MCF 10A (cell line): ENCODE measurements at regions not wholly inside any gene's neighbourhood (a gene's known extent, or its start where the extent isn't known, plus 50 kb on each side); places are given as distances from the start of the nearest gene placed in this dataset.

Source experiments
- BruUV-seq: library from RNA; stranded (reverse); fragments of 400-500 nt; replicated peaks from 2 replicates; lab custom pipeline; 2021; lab: Mats Ljungman, UMichigan
- CTCF ChIA-PET: fragments of 300-600 bp; sonication (Branson Sonifier 250); formaldehyde crosslinking; extraction: SDS; loops from one replicate; lab custom pipeline; 2021; ENCODE audit warnings: antibody characterized with exemption, inconsistent platforms; lab: Yijun Ruan, JAX
- POLR2A ChIA-PET: fragments of 300-600, 350-650 bp; sonication (Branson Sonifier 250); formaldehyde crosslinking; extraction: SDS; loops from one replicate; lab custom pipeline; 2020; ENCODE audit warnings: antibody characterized with exemption, inconsistent platforms; lab: Yijun Ruan, JAX
- DNase-seq: peaks from one replicate; pipeline ENCODE4 v3.0.0-alpha.2; 2018; ENCODE audit not compliant: unreplicated experiment
- H3K27ac Mint-ChIP-seq: one replicate; pipeline ENCODE4 v1.8.0; 2022; ENCODE audit warnings: mild to moderate bottlenecking, low read depth, mixed read lengths; ENCODE audit not compliant: unreplicated experiment
- H3K27me3 Mint-ChIP-seq: one replicate; pipeline ENCODE4 v1.8.0; 2022; ENCODE audit warnings: mixed read lengths; ENCODE audit not compliant: insufficient read depth, unreplicated experiment
- H3K36me3 Mint-ChIP-seq: one replicate; pipeline ENCODE4 v1.8.0; 2022; ENCODE audit warnings: mild to moderate bottlenecking, moderate library complexity, mixed read lengths; ENCODE audit not compliant: insufficient read depth, unreplicated experiment
- H3K4me1 Mint-ChIP-seq: one replicate; pipeline ENCODE4 v1.8.0; 2022; ENCODE audit warnings: mixed read lengths; ENCODE audit not compliant: insufficient read depth, unreplicated experiment
- H3K4me3 Mint-ChIP-seq: one replicate; pipeline ENCODE4 v1.8.0; 2022; ENCODE audit warnings: mild to moderate bottlenecking, moderate library complexity, mixed read lengths; ENCODE audit not compliant: unreplicated experiment
- H3K9me3 Mint-ChIP-seq: one replicate; pipeline ENCODE4 v1.8.0; 2022; ENCODE audit warnings: mixed read lengths; ENCODE audit not compliant: unreplicated experiment
- CTCF ChIP-seq: fragments of 200-600 bp; IDR thresholded peaks from one replicate; pipeline ENCODE4 v1.8.0; 2022; ENCODE audit warnings: antibody characterized with exemption, mild to moderate bottlenecking; ENCODE audit not compliant: unreplicated experiment
- intact Hi-C: fragments of 100-400 bp; cut with micrococcal nuclease; formaldehyde crosslinking; loops from 2 replicates; pipeline ENCODE4 v1.14.1; 2022

- BruUV-seq = no TSS peak
- no peaks in the 10 kb centered on the region for H3K4me1 Mint-ChIP-seq
Measured at GRCh38 chr9:110008663-110009062, 199.3 kb downstream of the C9orf152 start.

GRCh38 chr9:110011628-110012320 is 196.2 kb downstream of the C9orf152 start:
- H3K4me1 Mint-ChIP-seq = peaks cover 11% of the 10 kb centered on the region
- BruUV-seq = no TSS peak
- no peak overlapping the region for H3K4me3 Mint-ChIP-seq
- DNase-seq = no peak
- POLR2A ChIA-PET = interaction anchor here (0.6 to 0.7 kb wide), 2 partner anchors 54 to 126 kb away, joined by 3 to 4 read pairs; no protein-coding TSS in a partner anchor
- CTCF ChIA-PET = interaction anchor here (0.5 to 0.6 kb wide), 2 partner anchors 47 to 360 kb away, joined by 3 read pairs; no protein-coding TSS in a partner anchor
- TF ChIP-seq CTCF = no peak
- H3K27ac Mint-ChIP-seq = no peak overlapping the region
- no peaks in the 10 kb centered on the region for H3K9me3 Mint-ChIP-seq
- intact Hi-C loops = no loop called here
- no peaks in the 10 kb centered on the region for H3K27me3 Mint-ChIP-seq
- H3K36me3 Mint-ChIP-seq = no peaks in the 10 kb centered on the region

More at GRCh38 chr9:110008663-110009062, 199.3 kb downstream of the C9orf152 start:
- no peak for TF ChIP-seq CTCF
- no peaks in the 10 kb centered on the region for H3K36me3 Mint-ChIP-seq
- no peak for DNase-seq
- ChIA-PET CTCF (no interaction called here), POLR2A (no interaction called here)
- H3K4me3 Mint-ChIP-seq = no peak overlapping the region
- H3K9me3 Mint-ChIP-seq = no peaks in the 10 kb centered on the region
- no peaks in the 10 kb centered on the region for H3K27me3 Mint-ChIP-seq
- H3K27ac Mint-ChIP-seq = no peak overlapping the region
- intact Hi-C loops = no loop called here

GRCh38 chr9:110013064-110013463 is 194.9 kb downstream of the C9orf152 start:
- BruUV-seq = no TSS peak
- DNase-seq = no peak
- no peak overlapping the region for H3K4me3 Mint-ChIP-seq

More at GRCh38 chr9:110013064-110013463, 194.9 kb downstream of the C9orf152 start:
- intact Hi-C loops = no loop called here
- POLR2A ChIA-PET = interaction anchor here (0.9 kb wide), 1 partner anchor 16 kb away, joined by 3 read pairs; no protein-coding TSS in a partner anchor
- Mint-ChIP-seq H3K27me3 (no peaks in the 10 kb centered on the region), H3K27ac (no peak overlapping the region), H3K9me3 (no peaks in the 10 kb centered on the region), H3K36me3 (no peaks in the 10 kb centered on the region), H3K4me1 (peaks cover 11% of the 10 kb centered on the region)
- TF ChIP-seq CTCF = no peak
- CTCF ChIA-PET = interaction anchor here (1.0 kb wide), 1 partner anchor 22 kb away, joined by 4 read pairs; no protein-coding TSS in a partner anchor
